GM23338 (cell line): ENCODE measurements at regions not wholly inside any gene's neighbourhood (a gene's known extent, or its start where the extent isn't known, plus 50 kb on each side); places are given as distances from the start of the nearest gene placed in this dataset.

Source experiments
- CREB1 ChIP-seq: fragments of 250-450 bp; sonication (Bioruptor Pico); IDR thresholded peaks from 2 replicates; pipeline ENCODE4 v1.5.0; 2020; ENCODE audit warnings: low read depth, mild to moderate bottlenecking, moderate library complexity
- CTCF ChIP-seq, 2 experiments: fragments of 200-600 bp in 1 of 2; sonication (generic) in 1 of 2; conservative IDR thresholded peaks; 2 replicates each; pipeline versions ENCODE4 v1.5.1 to v1.6.1; 2016 to 2017; ENCODE audit warnings: antibody characterized with exemption in 2 of 2, low read depth in 2 of 2, mild to moderate bottlenecking in 2 of 2, moderate library complexity in 1 of 2
- ETS1 ChIP-seq: IDR thresholded peaks from 2 replicates; pipeline ENCODE4 v1.6.1; 2016; ENCODE audit warnings: antibody characterized with exemption
- EZH2 ChIP-seq: fragments of 200-600 bp; sonication (generic); IDR thresholded peaks from one replicate; pipeline ENCODE4 v1.8.0; 2017; ENCODE audit warnings: antibody characterized with exemption, mild to moderate bottlenecking, low read depth; ENCODE audit not compliant: unreplicated experiment
- EZH2phosphoT487 ChIP-seq: fragments of 200-600 bp; sonication (generic); IDR thresholded peaks from one replicate; pipeline ENCODE4 v1.8.1; 2018; ENCODE audit warnings: antibody characterized with exemption; ENCODE audit not compliant: unreplicated experiment
- JUNB ChIP-seq: IDR thresholded peaks from one replicate; pipeline ENCODE4 v1.6.1; 2016; ENCODE audit warnings: antibody characterized with exemption; ENCODE audit not compliant: unreplicated experiment
- NANOG ChIP-seq: IDR thresholded peaks from 2 replicates; pipeline ENCODE4 v1.6.1; 2016; ENCODE audit warnings: antibody characterized with exemption, borderline replicate concordance
- POLR2AphosphoS5 ChIP-seq: IDR thresholded peaks from 2 replicates; pipeline ENCODE4 v1.6.1; 2016; ENCODE audit warnings: antibody characterized with exemption, low read depth
- REST ChIP-seq: IDR thresholded peaks from one replicate; pipeline ENCODE4 v1.6.1; 2018; ENCODE audit warnings: antibody characterized with exemption; ENCODE audit not compliant: unreplicated experiment
- STAT1 ChIP-seq: IDR thresholded peaks from one replicate; pipeline ENCODE4 v1.6.1; 2016; ENCODE audit warnings: antibody characterized with exemption; ENCODE audit not compliant: unreplicated experiment
- ZNF114 ChIP-seq: fragments of 250-450 bp; sonication (Bioruptor Pico); IDR thresholded peaks from 2 replicates; pipeline ENCODE4 v1.5.0; 2020; ENCODE audit warnings: mild to moderate bottlenecking, moderate library complexity
- ZNF331 ChIP-seq: fragments of 250-450 bp; sonication (Bioruptor Pico); IDR thresholded peaks from 2 replicates; pipeline ENCODE4 v1.5.0; 2020; ENCODE audit warnings: low read depth, mild to moderate bottlenecking, moderate library complexity

GRCh38 chr4:34181891-34182290 lies 2062.4 kb downstream of the ARAP2 start:
- TF ChIP-seq NANOG (no peak), CTCF (conservative IDR thresholded peaks at IDR 0.05; ENCODE audit: low read depth in 2 of 2) (no peak), POLR2AphosphoS5 (no peak), EZH2phosphoT487 (no peak), ZNF331 (CRISPR knock-in tag) (no peak), EZH2 (no peak), REST (no peak), ETS1 (no peak), STAT1 (no peak), JUNB (no peak), ZNF114 (CRISPR knock-in tag) (no peak), CREB1 (CRISPR knock-in tag) (no peak)
